AG10803 (cell line): ENCODE measurements at regions not wholly inside any gene's neighbourhood (a gene's known extent, or its start where the extent isn't known, plus 50 kb on each side); places are given as distances from the start of the nearest gene placed in this dataset.

Source experiments
- DNase-seq: peaks from one replicate; pipeline ENCODE4 v3.0.0; 2010; ENCODE audit warnings: low read depth
- H3K4me3 ChIP-seq: 2 replicates; pipeline ENCODE4 v1.5.1; 2011; ENCODE audit warnings: mild to moderate bottlenecking, low read length, control low read depth
- CTCF ChIP-seq: conservative IDR thresholded peaks from 2 replicates; pipeline ENCODE4 v1.5.1; 2011; ENCODE audit warnings: mild to moderate bottlenecking, low read length, control low read depth, inconsistent platforms

GRCh38 chr16:48788475-48788874 is 178.5 kb upstream of the N4BP1 start:
- DNase-seq: no peak

GRCh38 chr16:48745541-48745940 is 135.6 kb upstream of the N4BP1 start:
- no peak for DNase-seq
- no peak for TF ChIP-seq CTCF
- H3K4me3 ChIP-seq: no peak overlapping the region

More at GRCh38 chr16:48788475-48788874, 178.5 kb upstream of the N4BP1 start:
- H3K4me3 ChIP-seq: no peak overlapping the region
- no peak for TF ChIP-seq CTCF

- DNase-seq: no peak
- no peak overlapping the region for H3K4me3 ChIP-seq
- TF ChIP-seq CTCF: no peak
These were observed 131.0 kb upstream of the N4BP1 start for GRCh38 chr16:48740964-48741363.

GRCh38 chr16:48734220-48734619 is 124.2 kb upstream of the N4BP1 start:
- DNase-seq: no peak
- TF ChIP-seq CTCF: no peak
- H3K4me3 ChIP-seq: no peak overlapping the region

- no peak overlapping the region for H3K4me3 ChIP-seq
- TF ChIP-seq CTCF: no peak
- no peak for DNase-seq
These were observed 94.7 kb upstream of the N4BP1 start for GRCh38 chr16:48704710-48705109.

GRCh38 chr16:48687421-48688038 is 77.5 kb upstream of the N4BP1 start:
- DNase-seq: peak; percentile 63
- TF ChIP-seq CTCF: peak; percentile 85

GRCh38 chr16:48684148-48684547 is 74.2 kb upstream of the N4BP1 start:
- H3K4me3 ChIP-seq: no peak overlapping the region
- TF ChIP-seq CTCF: no peak
- no peak for DNase-seq

More at GRCh38 chr16:48687421-48688038, 77.5 kb upstream of the N4BP1 start:
- no peak overlapping the region for H3K4me3 ChIP-seq
